Aorta (tissue), 5 donors: ENCODE measurements at regions not wholly inside any gene's neighbourhood (a gene's known extent, or its start where the extent isn't known, plus 50 kb on each side); places are given as distances from the start of the nearest gene placed in this dataset.

ENCODE experiments used
- ATAC-seq: fragments of 200-7000 bp; cut with Tn5 transposase; one replicate; pipeline ENCODE4 v1.9.1; 2022; ENCODE audit warnings: moderate library complexity; ENCODE audit not compliant: low FRiP score
- DNase-seq, 2 donors: peaks; one replicate each; pipeline ENCODE4 v3.0.0-alpha.2; 2020
- H3K27ac ChIP-seq, 2 donors: one replicate each; pipeline ENCODE4 v1.5.1; 2013; ENCODE audit warnings: low read length in 2 of 2, mild to moderate bottlenecking in 2 of 2, moderate library complexity in 2 of 2, control low read depth in 1 of 2, inconsistent platforms in 1 of 2, low read depth in 1 of 2
- H3K27me3 ChIP-seq, 2 donors: one replicate each; pipeline ENCODE4 v1.6.1; 2013; ENCODE audit warnings: control low read depth in 1 of 2, low read length in 1 of 2, mild to moderate bottlenecking in 1 of 2, moderate library complexity in 1 of 2; ENCODE audit not compliant: insufficient read depth in 2 of 2, control insufficient read depth in 1 of 2
- H3K36me3 ChIP-seq, 2 donors: one replicate each; pipeline ENCODE4 v1.6.1; 2013; ENCODE audit warnings: control low read depth in 1 of 2, low read length in 1 of 2, mild to moderate bottlenecking in 1 of 2; ENCODE audit not compliant: insufficient read depth in 2 of 2, control insufficient read depth in 1 of 2
- H3K4me1 ChIP-seq, 2 donors: one replicate each; pipeline ENCODE4 v1.6.1; 2013; ENCODE audit warnings: low read length in 2 of 2, control low read depth in 1 of 2, mild to moderate bottlenecking in 1 of 2, moderate library complexity in 1 of 2; ENCODE audit not compliant: insufficient read depth in 2 of 2, control insufficient read depth in 1 of 2
- H3K4me3 ChIP-seq, 2 donors: one replicate each; pipeline ENCODE4 v1.5.1; 2013; ENCODE audit warnings: low read length in 2 of 2, control low read depth in 1 of 2, mild to moderate bottlenecking in 1 of 2
- H3K9me3 ChIP-seq: one replicate; pipeline ENCODE4 v1.6.1; 2013; ENCODE audit warnings: mild to moderate bottlenecking, low read length; ENCODE audit not compliant: control insufficient read depth
- WGBS, 2 donors: extraction: QIAGEN DNeasy Blood & Tissue Kit; methylation state at CpG; one replicate each; pipeline ENCODE4 v1.1.7; 2013; 5-methylcytosine and 5-hydroxymethylcytosine counted together
- intact Hi-C, 2 donors: fragments of 100-400 bp; cut with DNase I; formaldehyde crosslinking; loops; one replicate each; pipeline versions ENCODE4 v1.14.2 to v1.15.0; 2022
- donor health status: healthy with polysubstance abuse.
- donor health status: Bipolar disorder and iron deficiency.
- donor health status: DM: no; HTN: no; CAD: no.
- donor health status: DM: no; HTN: no; CAD: no.
- donor health status: DM: yes; HTN: yes; CAD: no.

DNA sequence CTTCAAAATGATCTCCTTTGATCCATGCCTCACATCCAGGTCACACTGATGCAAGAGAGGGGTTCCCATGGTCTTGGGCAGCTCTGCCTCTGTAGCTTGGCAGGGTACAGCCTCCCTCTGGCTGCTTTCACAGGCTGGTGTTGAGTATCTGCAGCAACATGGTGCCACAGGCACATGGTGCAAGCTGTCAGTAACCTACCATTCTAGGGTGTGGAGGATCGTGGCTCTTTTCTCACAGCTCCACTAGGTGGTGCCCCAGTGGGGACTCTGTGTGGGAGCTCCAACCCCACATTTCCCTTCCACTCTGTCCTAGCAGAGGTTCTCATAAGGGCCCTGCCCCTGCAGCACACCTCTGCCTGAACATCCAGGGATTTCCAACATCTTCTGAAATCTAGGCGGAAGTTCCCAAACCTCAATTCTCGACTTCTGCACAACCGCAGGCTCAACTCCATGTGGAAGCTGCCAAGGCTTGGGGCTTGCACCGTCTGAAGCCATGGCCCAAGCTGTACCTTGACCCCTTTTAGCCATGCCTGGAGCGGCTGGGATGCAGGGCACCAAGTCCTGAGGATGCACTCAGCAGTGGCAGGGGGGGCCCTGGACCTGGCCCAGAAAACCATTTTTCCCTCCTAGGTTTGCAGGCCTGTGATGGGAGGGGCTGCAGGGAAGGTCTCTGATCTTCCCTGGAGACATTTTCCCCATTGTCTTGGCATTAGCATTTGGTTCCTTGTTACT, 137.8 kb upstream of the NUDT6 start:
- 94 to 97% methylated on average over 6 of the region's 6 CpGs for WGBS, 2 donors
- no peaks in the 10 kb centered on the region for H3K9me3 ChIP-seq
- peaks cover 4 to 5% of the 10 kb centered on the region in 2 donors for H3K36me3 ChIP-seq
- no peak overlapping the region for H3K27ac ChIP-seq
- no peaks in the 10 kb centered on the region for H3K27me3 ChIP-seq
- H3K4me3 ChIP-seq: no peak overlapping the region
- ATAC-seq: no peak
- H3K4me1 ChIP-seq: no peaks in the 10 kb centered on the region
- intact Hi-C loops: no loop called here
- DNase-seq: peak in 1 of 2 donors; percentile 52

DNA sequence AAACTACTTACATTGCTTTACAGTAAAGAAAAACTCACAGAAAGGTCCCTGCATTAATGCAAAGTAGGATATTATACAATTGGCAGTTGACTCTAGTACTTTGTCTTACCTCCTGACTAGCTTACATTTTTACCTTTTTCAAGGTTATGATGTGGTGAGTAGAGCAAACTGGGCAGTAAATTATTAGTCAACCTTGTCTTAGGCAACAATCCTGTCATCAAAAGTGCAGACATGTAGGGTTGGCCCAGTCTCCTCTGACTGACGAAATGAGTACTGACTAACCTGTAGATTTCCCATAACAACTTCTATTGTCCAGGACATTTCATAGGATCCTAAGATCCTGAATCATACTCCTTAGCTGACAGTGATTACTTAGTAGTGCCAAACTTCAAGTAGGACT, 142.0 kb upstream of the NUDT6 start:
- DNase-seq (no peak), ATAC-seq (no peak)
- no peak overlapping the region for H3K4me3 ChIP-seq
- H3K36me3 ChIP-seq: peaks cover 2 to 5% of the 10 kb centered on the region in 2 donors
- 94 to 96% methylated on average over 1 of the region's 1 CpG for WGBS, 2 donors
- no peak overlapping the region for H3K27ac ChIP-seq
- intact Hi-C loops: no loop called here
- H3K9me3 ChIP-seq: no peaks in the 10 kb centered on the region
- H3K4me1 ChIP-seq: peaks cover 0 to 3% of the 10 kb centered on the region in 2 donors
- H3K27me3 ChIP-seq: no peaks in the 10 kb centered on the region

DNA sequence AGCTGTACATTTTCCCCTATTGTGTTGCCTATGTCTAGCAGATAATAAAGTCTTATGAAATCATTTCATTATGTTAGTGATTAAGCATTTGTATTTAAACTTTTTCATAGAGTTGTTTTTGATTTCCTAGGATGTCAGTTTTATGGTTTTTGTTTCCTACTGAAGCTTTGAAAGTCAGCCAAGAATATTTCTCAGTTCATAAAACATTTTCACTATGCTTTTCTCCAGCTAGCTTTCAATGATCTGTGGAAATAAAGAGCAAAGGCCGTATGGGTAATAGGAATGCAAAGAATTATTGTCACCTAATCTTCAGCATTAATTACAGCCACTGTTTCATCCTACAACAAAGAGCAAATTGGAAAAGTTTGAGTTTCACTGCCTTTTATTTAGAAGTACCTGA, 145.7 kb upstream of the NUDT6 start:
- intact Hi-C loops: no loop called here
- no peaks in the 10 kb centered on the region for H3K27me3 ChIP-seq
- peaks cover 0 to 5% of the 10 kb centered on the region in 2 donors for H3K36me3 ChIP-seq
- no peaks in the 10 kb centered on the region for H3K9me3 ChIP-seq
- DNase-seq: no peak
- WGBS, 2 donors: 13 to 35% methylated on average over 1 of the region's 1 CpG
- H3K27ac ChIP-seq: no peak overlapping the region
- H3K4me1 ChIP-seq: peaks cover 0 to 3% of the 10 kb centered on the region in 2 donors
- no peak overlapping the region for H3K4me3 ChIP-seq
- no peak for ATAC-seq

DNA sequence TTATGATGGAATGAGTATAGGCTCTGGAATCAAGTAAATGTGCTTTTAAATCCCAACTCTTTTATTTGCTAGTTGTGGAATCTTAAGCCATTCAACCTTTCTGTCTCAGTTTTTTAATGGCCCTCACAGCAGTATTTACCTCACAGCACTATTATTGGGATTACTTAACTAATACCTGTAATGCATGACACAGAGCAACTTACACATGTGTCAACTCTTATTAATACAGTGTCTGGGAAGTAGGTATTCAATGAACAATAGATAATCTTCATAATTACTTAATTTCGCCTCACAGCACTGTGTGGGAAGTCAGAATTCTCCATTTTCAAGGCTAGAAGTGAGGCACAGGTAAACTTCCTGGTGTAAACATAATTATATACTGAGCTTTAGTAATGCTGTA, 149.7 kb upstream of the NUDT6 start:
- Histone ChIP-seq H3K4me3 (no peak overlapping the region), H3K27ac (no peak overlapping the region), H3K4me1 (peaks cover 0 to 3% of the 10 kb centered on the region in 2 donors), H3K9me3 (no peaks in the 10 kb centered on the region), H3K36me3 (no peaks in the 10 kb centered on the region), H3K27me3 (no peaks in the 10 kb centered on the region)
- DNase-seq (no peak), ATAC-seq (no peak)
- intact Hi-C loops: no loop called here
- WGBS, 2 donors: 99 to 100% methylated on average over 1 of the region's 1 CpG

DNA sequence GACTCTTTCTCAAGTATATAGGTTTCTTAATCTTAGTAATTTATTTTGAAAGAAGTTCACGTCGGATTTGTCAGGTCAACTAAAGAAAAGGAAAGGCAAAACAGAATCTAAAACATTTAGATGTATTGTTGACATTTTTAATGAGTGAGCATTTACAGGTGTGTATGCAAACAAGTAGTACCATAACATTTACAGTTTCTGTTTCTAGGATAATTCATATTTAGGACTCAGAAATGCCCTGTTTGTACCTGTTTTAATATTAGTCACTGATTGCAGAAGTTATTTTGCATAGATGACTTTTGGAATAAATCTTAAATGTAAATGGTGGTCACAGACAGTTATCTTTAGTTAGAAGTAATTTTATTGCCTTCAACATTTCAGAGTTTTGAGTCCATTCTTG, 151.3 kb upstream of the NUDT6 start:
- H3K27me3 ChIP-seq: no peaks in the 10 kb centered on the region
- H3K27ac ChIP-seq: no peak overlapping the region
- no peaks in the 10 kb centered on the region for H3K36me3 ChIP-seq
- no peak for ATAC-seq
- intact Hi-C loops: no loop called here
- WGBS, 2 donors: 92 to 94% methylated on average over 2 of the region's 2 CpGs
- peaks cover 0 to 3% of the 10 kb centered on the region in 2 donors for H3K4me1 ChIP-seq
- no peaks in the 10 kb centered on the region for H3K9me3 ChIP-seq
- H3K4me3 ChIP-seq: no peak overlapping the region
- DNase-seq: no peak

DNA sequence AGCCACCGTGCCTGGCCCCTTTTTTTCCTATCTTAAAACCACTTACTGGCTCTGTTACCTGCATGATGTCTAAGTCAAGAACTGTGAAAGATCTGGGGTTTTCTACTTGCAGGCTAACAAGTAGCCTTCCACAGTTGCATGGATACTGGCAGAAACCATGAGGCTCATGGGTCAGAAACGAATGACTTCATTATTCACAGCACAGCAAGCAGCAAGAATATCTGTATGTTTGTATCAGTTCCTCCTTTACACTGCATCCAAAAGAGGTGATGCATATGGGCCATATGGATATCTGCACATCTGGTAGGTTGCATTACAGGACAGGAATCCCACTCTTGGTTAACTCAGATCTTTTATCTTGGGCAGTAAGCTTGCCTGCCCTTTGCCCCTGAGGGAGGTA, 154.9 kb upstream of the NUDT6 start:
- intact Hi-C loops: no loop called here
- Histone ChIP-seq H3K27me3 (no peaks in the 10 kb centered on the region), H3K9me3 (no peaks in the 10 kb centered on the region), H3K4me1 (peaks cover 0 to 3% of the 10 kb centered on the region in 2 donors), H3K27ac (no peak overlapping the region), H3K4me3 (no peak overlapping the region), H3K36me3 (no peaks in the 10 kb centered on the region)
- ATAC-seq (no peak), DNase-seq (no peak)
- WGBS, 2 donors: 95 to 97% methylated on average over 2 of the region's 2 CpGs

DNA sequence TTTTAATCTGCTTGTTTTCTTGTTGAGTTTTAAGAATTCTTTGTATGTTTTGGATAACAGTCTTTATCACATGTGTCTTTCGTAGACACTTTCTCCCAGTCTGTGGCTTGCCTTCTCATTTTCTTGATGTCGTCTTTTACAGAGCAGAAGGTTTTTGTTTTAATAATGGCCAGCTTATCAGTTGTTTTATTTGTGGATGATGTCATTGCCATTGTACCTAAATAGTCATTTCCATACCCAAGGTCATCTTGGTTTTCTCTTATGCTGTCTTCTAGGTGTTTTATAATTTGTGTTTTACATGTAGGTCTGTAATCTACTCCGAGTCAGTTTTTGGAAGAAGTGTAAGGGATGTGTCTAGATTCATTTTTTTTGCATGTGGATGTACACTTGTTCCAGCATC, 159.6 kb upstream of the NUDT6 start:
- DNase-seq (no peak), ATAC-seq (no peak)
- WGBS, 2 donors: 72 to 77% methylated on average over 3 of the region's 3 CpGs
- Histone ChIP-seq H3K27ac (no peak overlapping the region), H3K36me3 (no peaks in the 10 kb centered on the region), H3K4me1 (peaks cover 0 to 3% of the 10 kb centered on the region in 2 donors), H3K4me3 (no peak overlapping the region), H3K27me3 (no peaks in the 10 kb centered on the region), H3K9me3 (no peaks in the 10 kb centered on the region)
- intact Hi-C loops: no loop called here

DNA sequence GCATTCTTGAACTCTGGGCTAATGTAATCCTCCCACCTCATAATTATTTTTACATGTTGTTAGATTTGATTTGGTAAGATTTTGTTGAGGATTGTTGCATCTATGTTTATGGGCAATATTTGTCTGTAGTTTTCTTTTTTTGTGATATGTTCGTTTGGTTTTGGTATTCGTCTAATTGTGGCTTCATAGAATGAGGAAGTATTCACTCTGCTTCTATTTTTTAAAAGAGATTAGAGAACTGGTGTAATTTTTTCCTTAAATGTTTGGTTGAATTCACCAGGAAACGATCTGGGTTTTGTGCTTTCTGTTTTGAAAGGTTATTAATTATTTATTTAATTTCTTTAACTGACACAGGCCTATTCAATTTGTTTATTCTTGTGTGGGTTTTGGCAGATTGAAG, 161.2 kb upstream of the NUDT6 start:
- intact Hi-C loops: no loop called here
- Histone ChIP-seq H3K27me3 (no peaks in the 10 kb centered on the region), H3K9me3 (no peaks in the 10 kb centered on the region), H3K27ac (no peak overlapping the region), H3K36me3 (no peaks in the 10 kb centered on the region), H3K4me1 (peaks cover 0 to 3% of the 10 kb centered on the region in 2 donors), H3K4me3 (no peak overlapping the region)
- no peak for ATAC-seq
- DNase-seq: no peak
- 56 to 69% methylated on average over 3 of the region's 3 CpGs for WGBS, 2 donors

DNA sequence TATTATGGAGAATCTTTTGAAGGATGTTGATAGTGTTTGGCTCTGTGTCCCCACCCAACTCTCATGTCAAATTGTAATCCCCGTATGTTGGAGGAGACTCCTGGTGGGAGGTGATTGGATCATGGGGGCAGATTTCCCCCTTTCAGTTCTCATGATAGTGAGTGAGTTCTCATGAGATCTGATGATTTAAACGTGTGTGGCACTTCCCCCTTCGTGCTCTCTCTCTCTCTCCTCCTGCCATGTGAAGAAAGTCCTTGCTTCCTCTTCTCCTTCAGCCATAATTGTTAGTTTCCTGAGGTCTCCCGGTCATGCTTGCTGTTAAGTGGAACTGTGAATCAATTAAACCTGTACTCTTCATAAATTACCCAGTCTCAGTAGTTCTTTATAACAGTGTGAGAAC, 166.1 kb upstream of the NUDT6 start:
- intact Hi-C loops: no loop called here
- H3K4me1 ChIP-seq: no peaks in the 10 kb centered on the region
- H3K4me3 ChIP-seq: no peak overlapping the region
- no peak overlapping the region for H3K27ac ChIP-seq
- DNase-seq: no peak
- no peaks in the 10 kb centered on the region for H3K27me3 ChIP-seq
- WGBS, 2 donors: 85 to 87% methylated on average over 4 of the region's 4 CpGs
- no peak for ATAC-seq
- peaks cover 4% of the 10 kb centered on the region in 2 donors for H3K36me3 ChIP-seq
- H3K9me3 ChIP-seq: peaks cover 2% of the 10 kb centered on the region
